ENCODE measurements at regions not wholly inside any gene's neighbourhood (a gene's known extent, or its start where the extent isn't known, plus 50 kb on each side); places are given as distances from the start of the nearest gene placed in this dataset.

DNA sequence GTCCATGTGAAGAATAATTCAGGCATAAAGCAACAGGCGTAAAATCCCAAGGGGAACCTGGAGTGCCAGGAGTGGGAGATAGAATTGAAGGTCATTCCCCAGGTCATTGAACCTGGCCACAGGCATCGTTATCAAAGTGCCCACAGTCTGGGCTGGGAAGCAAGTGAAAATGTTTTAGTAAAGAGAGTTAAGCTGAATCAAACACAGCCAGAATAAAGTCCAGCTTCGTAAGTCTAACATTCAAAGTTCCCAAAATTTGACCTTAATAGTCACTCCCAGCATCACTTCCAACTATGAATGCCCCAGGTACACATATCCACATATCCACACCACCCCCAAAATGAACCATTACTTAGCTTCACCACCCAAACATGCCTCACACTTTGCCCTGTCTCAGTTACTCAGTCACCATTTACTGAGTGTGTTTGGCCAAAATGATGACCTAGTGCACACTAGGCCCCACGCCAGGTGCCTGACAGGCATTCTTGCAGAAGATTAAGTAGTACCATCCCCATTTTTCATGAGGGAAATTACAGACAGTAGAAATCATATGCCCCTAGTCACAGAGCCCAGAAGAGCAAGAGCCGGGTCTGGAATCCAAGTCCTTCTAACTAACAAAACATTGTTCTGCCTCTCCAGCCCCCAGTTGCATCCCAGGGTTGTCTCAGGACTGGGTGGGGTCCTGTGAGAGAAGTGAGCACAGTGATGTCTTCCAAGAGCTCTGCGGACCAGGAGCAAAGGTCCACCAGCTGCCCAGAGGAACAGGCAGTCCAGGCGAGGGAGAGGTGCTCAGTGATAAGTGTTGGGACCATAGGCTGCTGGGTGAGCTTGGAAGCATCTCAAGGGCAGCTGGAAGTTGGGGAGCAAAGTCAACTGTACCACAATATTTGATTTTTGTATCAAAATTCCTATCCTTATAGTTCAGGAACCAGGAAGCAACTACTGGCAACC lies 65.2 kb upstream of the MYCN start:
- no peak for DNase-seq
- no peak for TF ChIP-seq CTCF (IDR thresholded peaks at IDR 0.05)
- POLR2A ChIA-PET = no interaction called here
- Histone ChIP-seq H3K4me1 (ENCODE audit: insufficient read depth, low read length) (no peaks in the 10 kb centered on the region), H3K36me3 (ENCODE audit: insufficient read depth, low read length) (no peaks in the 10 kb centered on the region), H3K4me3 (ENCODE audit: low read length) (no peak overlapping the region), H3K27ac (ENCODE audit: low read depth in 1 of 2, low read length in 2 of 2) (no peak overlapping the region), H3K27me3 (ENCODE audit: control insufficient read depth in 1 of 2, insufficient read depth in 2 of 2, low read length in 2 of 2) (no peaks in the 10 kb centered on the region), H3K9me3 (ENCODE audit: control insufficient read depth in 1 of 2, insufficient read depth in 1 of 2, low read length in 2 of 2) (no peaks in the 10 kb centered on the region)
- no peak for ATAC-seq (ENCODE audit: poor library complexity)
- peaks cover 18% of the 10 kb centered on the region for H3K27me3 Mint-ChIP-seq
- intact Hi-C loops (cut with DNase I, micrococcal nuclease) = no loop called here
- no peak overlapping the region for H3K27ac Mint-ChIP-seq
- H3K36me3 Mint-ChIP-seq (ENCODE audit: low read depth) = no peaks in the 10 kb centered on the region
- peaks cover 4% of the 10 kb centered on the region for H3K9me3 Mint-ChIP-seq
- H3K4me3 Mint-ChIP-seq = no peak overlapping the region
- no peaks in the 10 kb centered on the region for H3K4me1 Mint-ChIP-seq (ENCODE audit: low read depth)
- CTCF ChIA-PET = no interaction called here

- ATAC-seq (ENCODE audit: poor library complexity) = no peak
- Histone ChIP-seq H3K27me3 (ENCODE audit: control insufficient read depth in 1 of 2, insufficient read depth in 2 of 2, low read length in 2 of 2) (no peaks in the 10 kb centered on the region), H3K27ac (ENCODE audit: low read depth in 1 of 2, low read length in 2 of 2) (no peak overlapping the region), H3K36me3 (ENCODE audit: insufficient read depth, low read length) (no peaks in the 10 kb centered on the region), H3K9me3 (ENCODE audit: control insufficient read depth in 1 of 2, insufficient read depth in 1 of 2, low read length in 2 of 2) (no peaks in the 10 kb centered on the region), H3K4me1 (ENCODE audit: insufficient read depth, low read length) (no peaks in the 10 kb centered on the region), H3K4me3 (ENCODE audit: low read length) (no peak overlapping the region)
- Mint-ChIP-seq H3K4me3 (no peak overlapping the region), H3K4me1 (ENCODE audit: low read depth) (no peaks in the 10 kb centered on the region), H3K27ac (no peak overlapping the region), H3K9me3 (peaks cover 4% of the 10 kb centered on the region), H3K36me3 (ENCODE audit: low read depth) (no peaks in the 10 kb centered on the region), H3K27me3 (peaks cover 12% of the 10 kb centered on the region)
- intact Hi-C loops (cut with DNase I, micrococcal nuclease) = no loop called here
- no peak for DNase-seq
- TF ChIP-seq CTCF (IDR thresholded peaks at IDR 0.05) = no peak
- POLR2A ChIA-PET = no interaction called here
- CTCF ChIA-PET = no interaction called here
These were observed 64.2 kb upstream of the MYCN start for GRCh38 chr2:15875969-15876705.

DNA sequence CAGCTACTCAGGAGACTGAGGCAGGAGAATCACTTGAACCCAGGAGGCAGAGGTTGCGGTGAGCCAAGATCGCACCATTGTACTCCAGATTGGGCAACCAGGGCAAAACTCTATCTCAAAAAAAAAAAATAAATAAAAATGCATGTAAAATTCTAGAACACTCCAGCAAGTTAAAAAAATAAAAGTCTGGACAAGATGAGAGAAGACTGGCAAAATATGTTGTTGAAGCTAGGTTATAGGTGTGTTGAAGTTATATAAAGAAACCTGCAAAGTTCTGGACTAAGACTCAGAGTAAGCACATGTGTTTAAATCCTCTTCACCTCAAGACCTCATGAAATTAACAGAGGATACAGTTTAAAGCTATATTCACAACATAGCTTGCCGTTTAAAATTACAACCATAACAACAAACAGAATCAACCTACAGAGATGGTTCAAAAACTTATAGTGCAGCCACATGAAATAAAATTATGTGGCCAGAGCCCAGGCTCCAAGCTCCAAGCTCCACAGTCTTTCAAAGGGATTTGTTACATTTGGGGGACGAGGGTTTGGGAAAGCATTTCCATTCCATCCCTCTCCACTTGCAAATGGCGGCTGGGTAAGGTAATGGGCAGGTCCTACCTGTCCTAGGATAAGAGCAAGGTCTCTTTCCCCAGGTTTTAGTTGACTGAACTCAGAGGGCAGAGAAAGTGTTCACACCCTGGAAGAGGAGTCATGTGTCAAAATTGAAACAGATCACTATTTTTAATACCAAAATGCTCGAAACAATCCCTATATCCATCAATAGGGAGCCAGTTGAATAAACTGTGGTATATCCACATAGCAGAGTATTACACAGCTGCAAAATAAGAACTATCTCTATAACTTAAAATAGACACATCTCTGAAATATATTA lies 59.9 kb upstream of the MYCN start:
- Mint-ChIP-seq H3K9me3 (peaks cover 4% of the 10 kb centered on the region), H3K27ac (no peak overlapping the region), H3K4me3 (no peak overlapping the region), H3K36me3 (ENCODE audit: low read depth) (no peaks in the 10 kb centered on the region), H3K27me3 (peaks cover 4% of the 10 kb centered on the region), H3K4me1 (ENCODE audit: low read depth) (no peaks in the 10 kb centered on the region)
- intact Hi-C loops (cut with DNase I, micrococcal nuclease) = no loop called here
- CTCF ChIA-PET = no interaction called here
- POLR2A ChIA-PET = interaction anchor here (1.1 kb wide), 1 partner anchor 20 kb away, joined by 3 read pairs; no protein-coding TSS in a partner anchor
- Histone ChIP-seq H3K36me3 (ENCODE audit: insufficient read depth, low read length) (no peaks in the 10 kb centered on the region), H3K9me3 (ENCODE audit: control insufficient read depth in 1 of 2, insufficient read depth in 1 of 2, low read length in 2 of 2) (no peaks in the 10 kb centered on the region), H3K27me3 (ENCODE audit: control insufficient read depth in 1 of 2, insufficient read depth in 2 of 2, low read length in 2 of 2) (no peaks in the 10 kb centered on the region), H3K4me3 (ENCODE audit: low read length) (no peak overlapping the region), H3K4me1 (ENCODE audit: insufficient read depth, low read length) (no peaks in the 10 kb centered on the region), H3K27ac (ENCODE audit: low read depth in 1 of 2, low read length in 2 of 2) (no peak overlapping the region)
- no peak for TF ChIP-seq CTCF (IDR thresholded peaks at IDR 0.05)
- DNase-seq (no peak), ATAC-seq (ENCODE audit: poor library complexity) (no peak)
